ENCODE measurements at regions not wholly inside any gene's neighbourhood (a gene's known extent, or its start where the extent isn't known, plus 50 kb on each side); places are given as distances from the start of the nearest gene placed in this dataset.

DNA sequence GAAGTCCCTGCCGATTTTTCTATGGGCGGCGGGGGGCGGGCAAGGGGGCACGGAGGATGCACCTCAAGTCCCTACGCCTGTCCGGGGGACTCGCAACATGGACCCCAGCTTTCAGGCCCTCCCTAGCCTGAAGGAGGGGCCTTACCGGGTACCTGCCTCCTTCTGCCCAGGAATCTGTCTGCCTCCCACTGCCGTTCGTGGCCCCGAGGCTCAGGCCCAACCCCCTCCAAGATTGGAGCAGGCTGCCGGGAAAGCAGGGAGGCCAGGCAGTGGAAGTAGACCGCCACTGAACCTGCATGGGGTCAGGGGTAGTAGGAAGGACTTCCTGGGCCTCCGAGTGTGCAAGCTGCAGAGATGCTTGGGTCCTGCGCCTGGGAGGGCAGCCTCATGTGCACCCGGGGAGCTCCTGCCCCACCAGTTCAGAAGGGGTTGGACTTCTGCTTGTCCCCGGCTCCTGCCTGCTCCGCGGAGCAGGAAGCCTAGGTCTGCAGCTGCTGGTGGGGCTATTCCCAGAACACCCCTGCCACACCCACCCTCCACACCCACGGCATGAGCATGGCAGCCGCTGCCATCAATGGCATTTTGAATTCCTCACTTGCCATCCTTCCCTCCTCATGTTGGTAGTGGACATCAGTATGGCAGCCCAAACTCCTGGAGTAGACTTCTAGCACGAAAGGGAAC is 1312.7 kb upstream of the ACO1 start:
- no peak for DNase-seq (ENCODE audit: low read depth in 1 of 2, low spot score in 1 of 2)

DNA sequence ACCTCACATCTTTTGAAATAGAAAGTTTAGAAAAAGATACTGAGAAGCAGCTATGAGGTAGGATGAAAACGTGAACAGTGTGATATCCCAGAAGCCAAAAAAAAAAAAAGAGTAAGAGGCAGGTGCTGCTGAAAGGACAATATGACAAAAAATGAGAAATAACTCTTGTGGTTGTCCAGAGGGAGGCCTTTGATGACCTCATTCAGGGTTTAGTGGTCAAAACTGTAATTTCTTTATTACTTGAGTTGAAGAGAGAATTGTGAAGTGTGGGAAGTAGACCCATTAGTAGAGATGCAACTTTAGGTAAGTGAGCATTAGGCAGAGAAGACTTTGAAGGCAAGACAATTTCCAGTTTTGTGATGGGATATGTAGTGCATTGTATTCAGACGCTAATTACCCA is 1306.3 kb upstream of the ACO1 start:
- no peak for DNase-seq (ENCODE audit: low read depth in 1 of 2, low spot score in 1 of 2)

DNA sequence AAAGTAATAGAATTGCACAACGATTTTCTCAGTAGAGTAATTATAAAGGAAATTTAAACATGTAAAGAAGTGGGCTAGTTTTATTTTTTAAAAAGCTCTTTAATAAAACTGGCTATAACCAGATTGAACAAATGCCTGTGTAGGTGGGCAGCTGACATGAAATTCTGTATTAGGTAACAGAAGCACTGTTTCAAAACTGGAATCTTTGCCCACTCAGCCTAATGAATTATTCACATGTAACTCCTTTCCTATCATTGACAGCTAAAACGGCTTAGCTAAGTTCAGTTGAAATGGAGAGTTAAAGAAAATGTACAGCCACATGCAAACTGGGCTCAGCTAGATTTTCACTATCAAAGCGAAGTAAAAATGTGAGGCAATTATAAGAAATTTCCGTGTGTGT is 1300.1 kb upstream of the ACO1 start:
- no peak for DNase-seq (ENCODE audit: low read depth in 1 of 2, low spot score in 1 of 2)

DNA sequence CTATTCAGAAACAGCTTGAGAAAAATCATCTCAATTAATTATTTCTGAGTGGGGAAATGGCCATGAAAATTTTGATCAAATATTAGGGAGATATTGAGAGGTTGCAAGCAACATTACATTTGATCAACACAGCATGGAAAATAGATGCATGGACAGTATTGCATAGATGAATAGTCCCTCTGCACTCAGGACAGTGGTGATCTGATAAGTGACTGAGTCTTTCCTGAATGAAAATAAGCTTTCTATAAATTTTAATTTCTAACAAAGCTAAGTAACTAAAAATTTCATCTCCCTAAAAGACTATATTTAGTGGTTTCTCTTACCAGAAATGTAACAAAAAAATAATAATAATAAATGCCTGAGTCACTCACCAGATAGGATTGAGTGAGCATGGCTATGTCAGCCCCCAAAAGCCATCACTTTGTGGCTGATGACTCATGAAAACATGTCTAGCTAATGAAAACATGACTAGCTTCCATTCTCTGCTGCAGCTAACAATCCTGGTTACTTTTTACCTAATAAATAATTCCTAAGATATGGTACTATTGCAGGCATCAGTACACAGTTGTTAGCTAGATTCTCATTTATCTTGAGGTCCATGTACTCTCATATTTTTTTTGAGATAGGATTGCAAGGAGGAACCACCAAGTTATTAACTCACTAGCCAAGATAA is 1294.8 kb upstream of the ACO1 start:
- DNase-seq (ENCODE audit: low read depth in 1 of 2, low spot score in 1 of 2), result no peak

DNA sequence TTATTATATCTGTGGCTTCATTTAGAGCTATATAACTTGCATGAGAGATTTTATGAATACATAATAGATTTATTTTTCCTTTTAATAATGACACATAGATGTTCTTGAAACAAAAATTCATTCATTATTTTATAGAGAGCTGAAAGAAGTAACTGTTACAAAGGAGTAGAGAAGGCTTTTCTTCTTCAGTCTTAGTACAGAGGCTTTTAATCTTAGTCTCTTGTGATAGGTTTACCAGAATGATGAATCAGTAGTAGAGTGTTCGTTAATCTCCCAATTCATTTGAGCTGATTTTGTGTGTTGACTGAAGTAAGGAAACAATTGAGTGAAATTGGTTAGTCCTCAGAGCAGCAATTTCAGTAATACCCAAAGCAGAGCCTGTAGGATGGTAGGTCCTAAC is 1284.1 kb upstream of the ACO1 start:
- DNase-seq (ENCODE audit: low read depth in 1 of 2, low spot score in 1 of 2), result no peak

DNA sequence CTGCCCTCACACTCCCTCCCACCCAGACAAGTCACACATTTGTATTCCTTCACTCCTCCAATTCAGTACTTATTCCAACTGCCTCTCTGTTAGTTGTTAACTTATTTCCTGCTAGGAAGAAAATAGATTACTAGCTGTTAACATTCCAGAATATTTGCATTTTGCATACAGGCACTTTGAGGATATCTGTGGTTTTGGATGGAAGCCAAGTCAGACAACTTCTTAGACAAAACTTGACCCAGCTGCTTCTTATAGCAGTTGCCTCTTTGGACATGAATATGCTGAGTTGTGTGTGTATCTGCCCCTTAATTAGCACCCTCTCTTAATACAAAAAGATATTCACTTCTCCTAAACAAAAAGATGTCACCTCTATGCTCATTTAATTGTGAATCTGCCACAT is 1280.6 kb upstream of the ACO1 start:
- no peak for DNase-seq (ENCODE audit: low read depth in 1 of 2, low spot score in 1 of 2)

DNA sequence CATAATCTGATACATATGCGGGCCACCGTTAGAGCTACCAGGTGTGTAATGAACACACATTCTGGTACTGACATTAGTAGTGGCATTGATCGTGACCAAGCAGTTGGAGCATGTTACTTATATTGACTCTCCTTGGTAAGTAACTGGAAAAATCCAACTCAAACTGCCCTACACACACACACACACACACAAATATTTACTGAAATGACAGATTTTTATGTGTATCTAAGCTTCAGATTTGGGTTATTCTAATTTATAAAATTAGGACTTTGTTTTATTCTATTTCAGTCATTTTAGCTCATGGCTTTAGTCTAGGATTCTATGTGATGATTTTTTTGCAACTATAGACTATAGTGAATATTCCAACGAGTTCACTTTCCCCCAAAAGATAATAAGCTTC is 1280.2 kb upstream of the ACO1 start:
- no peak for DNase-seq (ENCODE audit: low read depth in 1 of 2, low spot score in 1 of 2)

DNA sequence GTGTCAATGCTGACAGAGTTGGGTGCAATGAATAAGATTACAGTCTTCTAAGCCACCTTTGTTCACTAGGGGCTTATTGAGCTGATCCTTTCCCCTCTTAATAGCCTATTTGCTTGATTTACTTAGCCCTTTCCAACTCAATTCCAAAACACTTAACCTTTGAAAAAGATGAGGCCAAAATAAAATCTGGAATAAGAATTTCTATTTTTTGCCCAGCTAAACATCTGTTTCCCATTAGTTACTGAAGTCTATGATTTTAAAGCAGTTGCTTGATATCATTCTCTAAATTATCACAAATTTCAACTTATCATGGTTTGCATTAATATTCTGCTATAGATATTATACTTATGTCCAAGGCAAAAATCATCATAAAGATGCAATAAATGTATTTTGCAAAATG is 1272.0 kb upstream of the ACO1 start:
- no peak for DNase-seq (ENCODE audit: low read depth in 1 of 2, low spot score in 1 of 2)

DNA sequence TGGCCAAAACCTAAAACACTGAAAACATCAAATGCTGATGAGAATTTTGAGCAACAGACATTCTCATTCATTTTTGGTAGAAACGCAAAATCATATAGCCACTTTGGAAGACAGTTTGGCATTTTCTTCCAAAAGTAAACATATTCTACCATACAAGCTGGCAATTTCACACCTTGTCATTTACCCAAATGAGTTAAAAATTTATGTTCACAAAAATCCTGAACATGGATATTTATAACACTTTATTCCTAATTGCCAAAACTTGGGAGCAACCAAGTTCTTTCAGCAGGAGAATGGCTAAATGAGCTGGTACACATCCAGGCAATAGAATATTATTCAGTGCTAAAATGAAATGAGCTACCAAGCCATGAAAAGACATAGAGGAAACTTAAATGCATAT is 1270.1 kb upstream of the ACO1 start:
- no peak for DNase-seq (ENCODE audit: low read depth in 1 of 2, low spot score in 1 of 2)

DNA sequence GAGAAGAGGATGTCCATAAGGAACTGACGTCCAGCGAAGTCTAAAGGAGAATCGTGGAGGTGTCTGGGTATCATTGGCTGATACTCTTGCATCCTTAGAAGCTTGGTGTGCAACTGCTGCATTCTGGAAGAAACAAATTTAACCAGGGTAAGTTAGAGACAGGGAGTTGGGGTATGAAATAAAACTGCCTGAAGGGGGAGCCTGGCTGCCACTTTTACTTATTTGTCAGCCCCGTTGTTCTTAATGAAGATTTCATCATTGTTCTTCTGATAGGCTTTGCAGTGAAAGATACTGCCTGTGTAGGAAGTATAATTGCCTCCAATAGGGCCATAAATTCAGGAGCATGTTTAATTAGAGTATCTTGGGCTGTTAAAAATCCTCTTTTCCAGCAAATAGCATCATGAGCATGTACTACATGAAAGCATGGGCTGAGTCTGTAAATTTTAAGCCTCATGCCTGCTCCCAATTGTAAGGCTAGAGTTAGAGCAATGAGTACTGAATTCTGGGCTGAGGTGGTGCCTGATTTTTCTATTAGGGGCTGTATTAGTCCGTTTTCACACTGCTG is 1264.5 kb upstream of the ACO1 start:
- DNase-seq (ENCODE audit: low read depth in 1 of 2, low spot score in 1 of 2), result no peak

DNA sequence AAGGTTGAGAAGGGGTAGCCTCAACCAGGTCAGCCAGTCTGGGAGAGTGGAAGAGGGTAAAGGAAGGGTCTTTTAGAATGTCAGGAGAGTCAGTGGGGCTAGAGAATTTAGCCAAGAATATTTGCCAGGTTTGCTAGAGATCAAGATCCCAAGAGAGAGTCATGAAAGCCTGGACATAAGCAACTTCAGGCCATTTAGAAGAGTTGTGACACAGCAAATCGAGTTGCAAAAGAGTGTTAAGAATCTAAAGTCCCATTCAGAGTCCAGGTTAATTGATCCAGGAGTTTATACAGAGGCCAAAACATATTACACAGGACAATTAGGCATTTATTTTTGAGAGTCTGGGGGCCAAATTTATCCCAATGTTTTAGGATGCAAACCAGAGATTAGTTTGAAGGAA is 1260.1 kb upstream of the ACO1 start:
- no peak for DNase-seq (ENCODE audit: low read depth in 1 of 2, low spot score in 1 of 2)

DNA sequence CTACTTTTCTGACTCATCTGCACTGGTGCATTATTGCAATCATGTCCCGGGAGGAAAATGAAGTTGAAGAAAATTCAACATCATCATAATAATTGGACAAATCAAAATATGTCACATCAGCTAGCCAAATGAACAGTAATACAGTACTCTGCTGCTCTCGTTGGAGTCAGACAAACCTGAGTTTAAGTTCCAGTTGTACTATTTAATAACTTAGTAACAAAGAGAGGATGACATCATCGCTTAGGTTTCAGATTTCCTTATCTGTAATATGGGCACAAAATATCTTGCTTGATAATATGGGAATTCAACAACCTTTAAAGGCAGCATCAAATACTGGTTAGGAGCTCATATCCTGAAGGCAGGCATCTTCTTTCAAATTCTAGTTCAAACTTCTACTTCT is 1248.9 kb upstream of the ACO1 start:
- DNase-seq (ENCODE audit: low read depth in 1 of 2, low spot score in 1 of 2), result no peak

DNA sequence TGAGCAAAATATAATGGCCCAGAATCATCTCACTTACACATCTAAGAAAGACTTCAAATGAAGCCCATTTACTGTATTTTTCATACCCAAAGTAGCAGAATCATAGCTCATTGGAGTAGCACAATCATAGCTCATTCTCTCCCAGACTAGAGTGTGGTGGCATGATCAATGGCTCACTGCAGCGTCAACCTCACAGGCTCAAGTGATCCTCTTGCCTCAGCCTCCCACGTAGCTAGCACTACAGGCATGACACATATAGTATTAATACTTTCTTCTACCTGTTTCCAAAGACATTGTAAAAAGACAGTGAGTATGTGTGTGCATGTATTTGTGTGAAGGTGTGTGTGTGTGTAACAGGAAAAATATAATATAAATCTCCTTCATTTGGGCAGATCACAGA is 1247.9 kb upstream of the ACO1 start:
- no peak for DNase-seq (ENCODE audit: low read depth in 1 of 2, low spot score in 1 of 2)

DNA sequence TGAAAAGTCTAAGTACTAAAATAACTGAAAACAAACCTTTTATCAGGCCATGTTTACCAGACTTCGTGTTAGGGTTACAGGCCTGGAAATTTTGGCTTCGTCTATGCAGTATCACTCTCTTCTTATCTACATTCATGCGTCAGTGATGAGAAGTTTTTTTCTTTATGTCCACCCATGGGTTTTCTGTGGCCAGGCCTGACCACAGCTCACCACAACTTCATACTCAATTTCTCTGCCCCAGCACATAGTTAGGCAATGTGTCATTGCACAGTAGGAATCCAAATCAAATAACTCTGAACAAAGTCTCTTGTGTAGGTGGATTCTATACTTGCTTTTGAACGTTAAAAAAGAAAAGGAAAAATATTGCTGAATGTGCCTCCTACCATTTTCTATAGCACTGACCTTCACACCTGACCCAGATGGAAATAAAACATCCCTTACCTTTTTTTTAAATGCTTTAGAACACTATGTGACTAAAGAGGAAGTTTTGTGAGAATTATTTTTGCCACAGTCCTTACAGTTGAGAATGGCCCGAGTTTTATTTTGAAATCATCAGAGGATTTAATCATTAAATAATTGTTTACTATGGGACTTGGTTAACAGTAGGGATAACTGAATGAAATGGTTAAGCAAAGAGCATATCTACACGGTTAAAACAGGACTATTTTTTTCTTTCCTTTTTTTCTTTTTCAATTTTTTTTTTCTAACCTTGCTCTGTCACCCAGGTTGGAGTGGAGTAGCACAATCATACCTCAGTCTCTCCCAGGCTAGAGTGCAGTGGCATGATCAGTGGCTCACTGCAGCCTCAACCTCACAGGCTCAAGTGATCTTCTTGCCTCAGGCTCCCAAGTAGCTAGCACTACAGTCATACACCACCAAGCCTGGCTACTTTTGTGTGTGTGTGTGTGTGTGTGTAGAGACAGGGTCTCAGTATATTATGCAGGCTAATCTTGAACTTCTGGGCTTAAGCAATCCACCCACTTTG is 1247.0 kb upstream of the ACO1 start:
- DNase-seq (ENCODE audit: low read depth in 1 of 2, low spot score in 1 of 2), result no peak

DNA sequence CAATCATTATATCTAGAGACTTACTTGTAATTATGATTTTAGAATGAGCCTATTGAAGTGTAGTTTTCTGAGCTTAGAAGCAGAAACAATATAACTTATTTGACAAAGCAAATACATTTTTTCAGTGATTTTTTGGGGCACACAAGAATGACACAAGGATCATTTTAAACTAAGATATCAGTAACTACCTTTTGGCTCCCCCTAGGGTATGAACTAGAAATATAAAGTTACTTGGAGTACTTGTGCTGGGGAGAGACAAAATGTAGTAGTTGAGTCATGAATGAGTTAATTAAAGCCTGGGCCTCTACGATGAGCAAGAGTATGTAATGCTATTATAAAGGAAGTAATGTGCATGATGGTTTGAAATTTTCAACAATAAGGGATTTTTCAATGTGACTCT is 1244.1 kb upstream of the ACO1 start:
- no peak for DNase-seq (ENCODE audit: low read depth in 1 of 2, low spot score in 1 of 2)

DNA sequence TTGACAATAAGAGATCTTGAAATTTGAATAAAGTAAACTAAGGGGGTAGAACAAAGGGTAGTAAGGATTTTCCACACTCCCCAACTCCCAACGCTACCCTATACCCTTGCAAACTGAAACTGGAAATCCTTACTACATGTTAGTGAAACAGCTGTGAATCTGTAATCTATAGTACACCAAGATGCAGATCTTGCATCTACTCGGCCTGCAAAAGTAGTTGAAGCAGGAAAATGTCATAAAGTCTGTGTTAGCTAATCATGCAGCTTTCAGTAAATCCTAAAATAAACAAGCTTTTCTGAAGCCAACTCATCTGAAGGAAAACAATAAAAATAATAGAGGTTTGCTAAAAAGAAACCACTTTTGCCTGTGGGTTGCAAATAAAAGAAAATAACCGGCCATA is 1242.0 kb upstream of the ACO1 start:
- DNase-seq (ENCODE audit: low read depth in 1 of 2, low spot score in 1 of 2), result no peak

DNA sequence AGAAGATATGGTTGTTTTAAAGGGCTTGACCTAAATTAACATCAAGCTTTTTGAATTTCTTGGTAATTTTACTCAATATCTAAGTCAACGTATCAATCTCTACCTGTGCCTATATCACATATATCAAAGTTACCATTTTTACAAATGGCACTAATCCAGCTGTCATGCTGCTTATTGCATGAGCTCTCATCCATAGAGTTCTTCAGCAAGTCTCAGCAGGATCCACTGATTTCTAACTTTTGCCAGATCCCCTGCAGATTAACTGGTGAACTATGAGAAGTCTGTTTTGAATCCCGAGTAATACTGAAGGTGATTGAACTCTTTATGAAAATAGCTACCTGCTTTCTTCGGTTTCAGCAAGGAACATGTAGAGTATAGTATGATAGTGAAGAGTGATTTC is 1239.8 kb upstream of the ACO1 start:
- no peak for DNase-seq (ENCODE audit: low read depth in 1 of 2, low spot score in 1 of 2)

DNA sequence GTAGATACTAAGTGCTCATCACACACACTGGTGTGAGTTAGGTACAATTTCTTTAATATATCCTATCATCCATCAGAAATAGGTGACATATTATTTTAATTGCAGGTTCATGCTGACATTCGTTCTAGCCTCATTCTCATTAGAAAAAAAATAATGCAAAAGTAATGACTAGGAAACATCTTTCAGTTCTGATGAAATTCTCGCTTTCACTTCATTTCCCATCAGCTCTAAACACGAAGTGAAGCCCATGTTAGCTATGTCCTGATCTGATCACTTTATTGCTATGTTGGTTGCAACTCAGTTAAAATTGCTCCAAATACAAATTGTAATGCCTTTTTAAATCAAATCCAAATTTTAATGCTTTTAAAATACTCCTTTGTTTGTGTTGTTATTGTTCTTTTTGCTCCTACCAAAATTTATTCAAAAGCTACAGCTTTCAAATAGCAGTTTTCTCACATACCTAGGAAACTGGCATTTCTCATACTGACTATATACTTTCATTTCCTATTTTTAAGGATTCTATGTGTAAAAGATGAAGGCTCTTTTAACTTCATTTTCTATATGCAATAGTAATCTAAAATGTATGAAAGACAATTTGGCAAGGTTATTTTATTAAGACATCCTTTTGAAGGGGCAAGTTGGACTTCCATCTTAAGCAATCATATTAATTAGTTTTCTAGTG is 1237.8 kb upstream of the ACO1 start:
- DNase-seq (ENCODE audit: low read depth in 1 of 2, low spot score in 1 of 2), result no peak

DNA sequence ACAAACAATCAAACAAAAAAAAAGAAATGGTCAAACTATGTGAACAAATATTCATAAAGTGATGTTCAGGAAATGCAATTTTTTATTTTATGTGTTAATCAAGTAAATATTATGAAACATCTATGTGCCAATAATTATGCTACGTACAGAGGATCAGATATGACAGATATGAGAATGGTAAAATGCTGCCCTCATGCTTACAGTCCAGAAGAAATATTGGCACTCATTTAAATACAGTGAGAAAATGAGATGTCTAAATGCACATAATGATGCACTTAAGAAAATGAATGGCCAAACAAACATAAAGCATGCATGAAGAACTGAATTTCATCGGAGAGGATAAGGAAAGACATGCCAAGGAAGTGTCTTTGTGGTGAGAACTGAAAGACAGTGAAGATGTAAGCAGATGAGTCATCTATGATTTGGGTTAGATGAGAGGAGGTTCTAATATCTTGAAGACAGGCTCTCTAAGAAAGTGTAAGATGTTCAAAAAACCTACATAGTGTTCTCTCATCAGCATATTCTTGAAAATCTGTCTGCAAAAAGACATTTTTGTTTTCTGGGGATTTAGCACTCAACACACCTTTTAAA is 1231.1 kb upstream of the ACO1 start:
- DNase-seq (ENCODE audit: low read depth in 1 of 2, low spot score in 1 of 2), result no peak

DNA sequence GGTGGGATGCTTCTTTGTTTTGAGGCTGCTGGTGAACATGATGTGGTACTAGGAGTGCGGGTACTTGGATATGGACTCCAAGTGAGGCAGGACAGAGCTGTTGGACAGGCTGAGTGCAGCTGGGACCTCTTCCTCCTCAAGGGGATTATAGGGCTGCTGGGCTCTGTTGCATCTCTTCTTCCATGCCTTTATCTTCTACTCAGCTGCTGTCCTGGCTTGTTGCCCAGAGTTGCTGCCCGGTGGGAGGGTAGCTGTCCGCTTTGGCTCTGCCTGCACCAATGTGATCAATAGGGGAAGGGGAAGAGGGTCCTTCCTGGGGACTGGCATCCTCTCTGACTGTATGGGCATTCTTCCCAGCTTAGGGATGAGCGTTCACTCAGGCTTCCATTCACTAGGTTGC is 1217.9 kb upstream of the ACO1 start:
- DNase-seq (ENCODE audit: low read depth in 1 of 2, low spot score in 1 of 2), result no peak

DNA sequence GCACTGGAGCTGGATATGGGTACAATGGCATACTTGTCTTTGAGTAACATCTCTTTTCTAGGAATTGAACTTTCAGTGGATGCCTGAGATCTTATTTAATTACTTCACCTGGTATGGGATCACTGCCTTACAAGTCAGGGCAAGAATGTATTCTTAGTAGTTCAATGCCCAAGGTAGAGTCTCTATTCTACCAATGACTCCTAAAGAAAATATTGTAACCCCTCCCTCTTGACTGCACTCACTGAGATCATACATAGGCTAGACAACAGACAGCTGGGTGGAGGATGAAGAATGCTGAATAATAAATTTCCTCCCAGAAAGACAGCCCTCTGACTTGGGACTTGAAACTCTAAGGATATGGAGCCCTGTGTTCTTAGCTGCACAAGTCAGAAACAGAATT is 1216.3 kb upstream of the ACO1 start:
- DNase-seq (ENCODE audit: low read depth in 1 of 2, low spot score in 1 of 2), result no peak

Data from stimulated activated CD4-positive, alpha-beta T cell treated with anti-CD3 and anti-CD28 coated beads, Interleukin-15, amount 100 ng/mL, for 1 hour (primary cell).